CD4-positive, alpha-beta T cell treated with Interleukin-4 for 1 hour (primary cell): ENCODE measurements at regions not wholly inside any gene's neighbourhood (a gene's known extent, or its start where the extent isn't known, plus 50 kb on each side); places are given as distances from the start of the nearest gene placed in this dataset.
A peak's percentile ranks its signal among the peaks of the same experiment; 100 is the strongest.
"Not testable (repeated sequence)": the region's sequence is repeated elsewhere in the genome, so short reads cannot be mapped to it uniquely, and the experiment has no call there.

Experiments
- DNase-seq, 2 donors: peaks; one replicate each; pipeline ENCODE4 v3.0.0-alpha.2; 2020 to 2022

- DNase-seq: not testable (repeated sequence)
Observed at GRCh38 chr9:41754403-41754802, 374.8 kb downstream of the CNTNAP3B start.

- not testable (repeated sequence) for DNase-seq
Observed at GRCh38 chr9:41741897-41742296, 387.3 kb downstream of the CNTNAP3B start.

- not testable (repeated sequence) for DNase-seq
Observed at GRCh38 chr9:41741173-41741572, 388.1 kb downstream of the CNTNAP3B start.

- not testable (repeated sequence) for DNase-seq
Observed at GRCh38 chr9:41738681-41739080, 390.5 kb downstream of the CNTNAP3B start.

- not testable (repeated sequence) for DNase-seq
Observed at GRCh38 chr9:41699190-41699589, 430.0 kb downstream of the CNTNAP3B start.

GRCh38 chr9:41697080-41697479 lies 432.1 kb downstream of the CNTNAP3B start:
- DNase-seq: not testable (repeated sequence)

- not testable (repeated sequence) for DNase-seq
Observed at GRCh38 chr9:41679312-41679711, 449.9 kb downstream of the CNTNAP3B start.

- DNase-seq: not testable (repeated sequence)
Observed at GRCh38 chr9:41663497-41664036, 465.7 kb downstream of the CNTNAP3B start.

GRCh38 chr9:41658706-41659105 lies 469.6 kb upstream of the ZNG1F start:
- DNase-seq: not testable (repeated sequence)

GRCh38 chr9:41658116-41658515 lies 469.0 kb upstream of the ZNG1F start:
- not testable (repeated sequence) for DNase-seq

- not testable (repeated sequence) for DNase-seq
Observed at GRCh38 chr9:41657141-41657540, 468.0 kb upstream of the ZNG1F start.

- peak in 1 of 2 donors; percentile 8 for DNase-seq
Observed at GRCh38 chr9:41655071-41655554, 466.0 kb upstream of the ZNG1F start.

GRCh38 chr9:41654349-41654748 lies 465.2 kb upstream of the ZNG1F start:
- DNase-seq: not testable (repeated sequence)

- DNase-seq: not testable (repeated sequence)
Observed at GRCh38 chr9:41653560-41654340, 464.6 kb upstream of the ZNG1F start.

GRCh38 chr9:41652800-41653199 lies 463.7 kb upstream of the ZNG1F start:
- not testable (repeated sequence) for DNase-seq

GRCh38 chr9:41652100-41652713 lies 463.1 kb upstream of the ZNG1F start:
- DNase-seq: not testable (repeated sequence)

GRCh38 chr9:41650086-41650485 lies 461.0 kb upstream of the ZNG1F start:
- DNase-seq: not testable (repeated sequence)

- DNase-seq: peak in 1 of 2 donors; percentile 61
Observed at GRCh38 chr9:41648564-41648963, 459.4 kb upstream of the ZNG1F start.

GRCh38 chr9:41646246-41646645 lies 457.1 kb upstream of the ZNG1F start:
- DNase-seq: not testable (repeated sequence)

- peak; percentile 68 to 79 for DNase-seq
Observed at GRCh38 chr9:41643571-41644279, 454.6 kb upstream of the ZNG1F start.

- not testable (repeated sequence) for DNase-seq
Observed at GRCh38 chr9:41633726-41634125, 444.6 kb upstream of the ZNG1F start.

- not testable (repeated sequence) for DNase-seq
Observed at GRCh38 chr9:41623666-41624065, 434.5 kb upstream of the ZNG1F start.

- DNase-seq: not testable (repeated sequence)
Observed at GRCh38 chr9:41619254-41619653, 430.1 kb upstream of the ZNG1F start.
